SK-N-SH (cell line): ENCODE measurements at regions not wholly inside any gene's neighbourhood (a gene's known extent, or its start where the extent isn't known, plus 50 kb on each side); places are given as distances from the start of the nearest gene placed in this dataset.

Experiments used
- CTCF ChIP-seq: fragments of 200-600 bp; sonication (generic); IDR thresholded peaks from 2 replicates; pipeline ENCODE4 v1.6.1; 2017; ENCODE audit warnings: antibody characterized with exemption, mild to moderate bottlenecking, moderate library complexity
- MXI1 ChIP-seq: IDR thresholded peaks from 2 replicates; pipeline ENCODE4 v1.6.1; 2012; ENCODE audit warnings: mild to moderate bottlenecking, low read depth, low read length, improper control_type of control experiment
- POLR2AphosphoS5 ChIP-seq: IDR thresholded peaks from 2 replicates; pipeline ENCODE4 v1.6.1; 2012; ENCODE audit warnings: low read depth, low read length
- RCOR1 ChIP-seq: fragments of 150-350 bp; IDR thresholded peaks from 2 replicates; pipeline ENCODE4 v1.6.1; 2017; ENCODE audit warnings: antibody characterized with exemption, low read length
- TEAD4 ChIP-seq: IDR thresholded peaks from 2 replicates; pipeline ENCODE4 v1.4.0; 2012; ENCODE audit warnings: mild to moderate bottlenecking, borderline replicate concordance; ENCODE audit not compliant: insufficient read depth
- ZBTB33 ChIP-seq: IDR thresholded peaks from 2 replicates; pipeline ENCODE4 v1.4.0; 2012; ENCODE audit warnings: low read depth, borderline replicate concordance

- TF ChIP-seq MXI1 (no peak), CTCF (no peak), RCOR1 (no peak), ZBTB33 (no peak), POLR2AphosphoS5 (no peak), TEAD4 (no peak)
These were observed 125.0 kb upstream of the DLG1 start for GRCh38 chr3:197423376-197423775.
